Fibroblast of skin of right biceps (primary cell): ENCODE measurements at regions not wholly inside any gene's neighbourhood (a gene's known extent, or its start where the extent isn't known, plus 50 kb on each side); places are given as distances from the start of the nearest gene placed in this dataset.
"Not testable (repeated sequence)": the region's sequence is repeated elsewhere in the genome, so short reads cannot be mapped to it uniquely, and the experiment has no call there.

Experiments
- DNase-seq: peaks from one replicate; pipeline ENCODE4 v3.0.0-alpha.2; 2013

- no peak for DNase-seq
Observed at GRCh38 chr12:115380546-115381120, 696.7 kb upstream of the TBX3 start.

DNA sequence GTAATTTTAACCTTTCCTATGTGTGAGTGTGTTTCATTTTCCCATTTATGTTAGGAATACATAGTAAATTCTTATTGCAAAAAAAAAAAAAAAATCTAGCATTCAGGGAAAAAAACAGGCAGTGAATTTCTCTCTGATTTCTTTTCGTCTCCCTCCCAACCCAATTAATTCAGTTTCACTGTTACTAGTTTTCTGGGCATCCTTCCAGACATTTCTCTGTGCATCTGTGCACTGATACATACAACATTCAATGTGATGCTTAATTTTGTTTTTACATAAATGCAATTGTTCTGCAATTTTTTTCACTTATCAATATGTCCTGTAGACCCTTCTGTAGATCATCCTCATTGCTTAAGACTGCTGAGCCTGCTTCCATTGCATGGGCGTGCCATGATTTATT lies 694.3 kb upstream of the TBX3 start:
- no peak for DNase-seq

GRCh38 chr12:115377779-115378178 lies 693.8 kb upstream of the TBX3 start:
- no peak for DNase-seq

- no peak for DNase-seq
Observed at GRCh38 chr12:115377230-115377629, 693.3 kb upstream of the TBX3 start.

GRCh38 chr12:115375186-115375991 lies 691.4 kb upstream of the TBX3 start:
- peak; percentile 83 for DNase-seq

GRCh38 chr12:115374480-115375185 lies 690.7 kb upstream of the TBX3 start:
- DNase-seq: no peak

DNA sequence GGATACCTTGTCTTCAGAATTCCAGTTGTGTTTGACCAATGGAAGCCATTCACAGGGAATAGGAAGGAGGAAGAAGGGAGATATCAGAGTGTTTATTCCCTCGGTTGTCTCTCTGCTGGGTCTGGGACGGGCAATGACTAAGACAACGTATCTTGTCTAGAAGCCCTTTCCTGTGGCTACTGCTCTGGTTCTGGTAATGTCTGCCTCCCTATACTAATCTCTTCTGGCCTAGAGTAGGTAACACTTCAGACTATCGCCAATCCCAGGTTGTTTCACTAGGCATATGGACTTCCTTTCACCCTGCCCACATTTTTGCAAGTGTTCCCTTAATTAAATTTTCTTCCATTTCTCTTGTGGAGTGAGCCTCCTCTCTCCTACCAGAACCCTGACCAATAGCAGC lies 687.7 kb upstream of the TBX3 start:
- no peak for DNase-seq

DNA sequence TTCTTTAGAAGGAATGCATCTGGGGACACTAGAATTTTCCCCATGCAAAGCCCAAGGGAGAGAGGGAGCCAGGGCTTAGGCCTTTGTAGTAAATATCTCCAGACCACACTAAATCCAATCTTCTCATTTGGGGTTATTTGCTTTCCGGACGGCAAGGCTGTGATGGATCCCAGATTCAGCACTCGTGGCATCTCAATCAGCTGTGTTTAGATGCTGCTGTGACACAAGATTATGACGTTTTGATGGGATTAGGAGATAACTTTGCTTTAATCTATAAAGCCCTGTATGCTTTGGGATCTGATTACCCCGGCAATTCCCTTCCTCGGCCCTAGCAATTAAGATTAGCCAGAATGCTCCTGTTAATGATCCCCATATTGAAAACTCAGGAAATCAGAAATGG lies 686.7 kb upstream of the TBX3 start:
- no peak for DNase-seq

GRCh38 chr12:115370207-115370606 lies 686.2 kb upstream of the TBX3 start:
- no peak for DNase-seq

- DNase-seq: not testable (repeated sequence)
Observed at GRCh38 chr12:115366277-115366676, 682.3 kb upstream of the TBX3 start.

- DNase-seq: not testable (repeated sequence)
Observed at GRCh38 chr12:115365765-115366164, 681.8 kb upstream of the TBX3 start.

DNA sequence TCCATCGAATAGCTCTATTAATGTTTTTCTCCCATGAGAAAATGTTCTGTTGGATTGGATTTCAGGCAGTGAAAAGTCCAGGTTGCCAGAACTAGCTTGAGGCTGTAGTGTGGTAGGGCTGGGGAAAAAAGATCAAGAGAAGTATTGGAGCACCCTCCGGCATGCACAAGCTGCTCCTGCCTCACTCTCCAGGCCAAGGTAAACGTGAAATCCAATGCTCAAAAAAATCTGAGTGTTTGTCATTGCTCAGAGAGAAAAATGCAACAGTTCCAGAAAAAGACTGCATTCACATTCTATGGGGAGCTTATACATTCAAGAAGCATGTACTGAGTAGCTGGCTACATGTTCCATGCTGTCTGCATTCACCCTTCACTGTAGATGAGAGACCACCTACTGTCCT lies 680.9 kb upstream of the TBX3 start:
- no peak for DNase-seq

DNA sequence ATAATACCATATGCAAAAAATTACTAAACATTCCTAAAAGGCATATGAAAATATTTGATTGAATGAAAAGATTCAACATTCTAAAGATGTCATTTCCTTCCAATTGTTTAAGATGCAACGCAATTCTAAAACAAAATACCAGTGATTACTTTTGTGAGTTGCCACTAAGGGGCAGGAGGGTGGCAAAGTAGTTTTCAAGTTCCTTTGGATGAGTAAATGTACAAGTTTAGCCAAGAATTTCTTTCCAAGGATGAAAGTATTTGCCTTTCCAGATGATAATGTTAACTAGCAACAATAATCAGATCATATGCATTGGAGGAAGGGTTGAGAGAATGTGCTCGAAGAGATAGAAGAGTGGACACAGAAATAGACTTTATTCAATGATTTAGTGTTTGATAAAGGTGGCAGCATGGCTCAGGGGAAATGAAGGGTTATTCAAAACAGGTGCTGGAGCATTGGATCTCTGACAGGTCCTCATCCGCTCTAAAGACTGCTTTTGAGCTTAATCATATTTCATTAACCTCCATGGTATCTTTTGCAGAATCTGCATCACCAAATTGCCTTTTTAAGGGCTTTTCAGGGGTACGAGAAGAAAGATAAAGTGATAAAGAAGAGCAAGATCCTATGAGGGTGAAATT lies 678.5 kb upstream of the TBX3 start:
- peak; percentile 40 for DNase-seq

- DNase-seq: no peak
Observed at GRCh38 chr12:115357681-115358080, 673.7 kb upstream of the TBX3 start.

DNA sequence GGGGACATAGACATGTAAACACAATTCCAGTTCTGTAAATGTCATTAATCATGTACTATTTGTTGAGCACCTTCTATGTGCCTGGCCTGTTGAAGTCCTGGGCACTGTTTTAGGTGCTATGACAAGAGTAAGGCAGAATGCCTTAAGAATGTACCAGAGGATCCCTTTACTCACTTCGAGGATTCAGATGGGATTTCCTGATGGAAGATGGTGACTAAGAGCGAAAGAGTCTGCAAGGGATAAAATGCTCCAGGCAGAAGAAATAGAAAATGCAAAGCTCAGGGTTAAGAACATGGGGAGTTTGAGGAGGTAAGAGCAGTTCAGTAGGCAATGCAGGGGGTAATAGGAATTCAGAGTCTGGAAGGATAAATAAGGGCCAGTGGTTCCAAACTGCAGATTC lies 671.3 kb upstream of the TBX3 start:
- peak; percentile 53 for DNase-seq

DNA sequence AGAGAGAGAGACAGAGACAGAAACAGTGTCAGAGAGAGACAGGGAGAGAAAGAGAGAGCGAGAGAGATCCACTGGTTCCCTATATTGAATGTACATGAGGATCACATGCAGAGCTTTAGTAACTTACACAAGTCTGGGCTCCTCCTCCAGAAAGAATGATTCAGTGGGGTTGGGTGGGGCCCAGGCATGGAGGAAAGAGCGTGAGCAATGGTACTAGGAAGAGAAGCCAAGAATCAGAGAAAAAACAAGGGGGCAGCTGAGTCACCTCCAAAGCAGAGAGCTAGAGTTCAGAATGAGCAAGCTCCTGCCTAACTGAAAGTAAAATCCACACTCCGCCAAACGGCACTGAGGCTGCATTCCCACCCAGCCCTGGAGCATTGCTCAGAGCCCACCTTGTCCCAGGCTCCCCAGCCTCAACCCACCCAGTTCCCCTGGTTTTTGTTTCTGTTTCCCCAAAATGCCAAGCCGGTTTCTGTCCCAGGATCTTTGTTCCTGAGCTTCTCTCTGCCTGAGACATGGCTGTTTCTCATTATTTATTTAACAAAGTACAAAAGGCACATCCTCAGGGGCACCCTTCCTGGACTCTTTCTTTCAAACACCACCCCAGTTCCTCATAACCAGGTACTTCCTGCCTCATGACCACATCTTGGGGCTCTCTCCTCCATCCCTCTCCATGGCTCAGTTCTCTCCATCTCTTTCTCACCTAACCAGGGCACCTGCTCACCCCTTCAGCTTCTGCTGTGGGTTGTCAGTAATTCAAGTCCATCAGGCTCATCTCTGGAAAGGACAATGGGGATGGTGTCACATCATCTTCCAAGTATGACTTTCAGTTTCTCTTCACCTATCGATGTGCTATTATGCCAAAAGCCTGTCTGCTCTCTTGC lies 670.3 kb upstream of the TBX3 start:
- DNase-seq: peak; percentile 98

- DNase-seq: no peak
Observed at GRCh38 chr12:115353467-115353866, 669.5 kb upstream of the TBX3 start.

DNA sequence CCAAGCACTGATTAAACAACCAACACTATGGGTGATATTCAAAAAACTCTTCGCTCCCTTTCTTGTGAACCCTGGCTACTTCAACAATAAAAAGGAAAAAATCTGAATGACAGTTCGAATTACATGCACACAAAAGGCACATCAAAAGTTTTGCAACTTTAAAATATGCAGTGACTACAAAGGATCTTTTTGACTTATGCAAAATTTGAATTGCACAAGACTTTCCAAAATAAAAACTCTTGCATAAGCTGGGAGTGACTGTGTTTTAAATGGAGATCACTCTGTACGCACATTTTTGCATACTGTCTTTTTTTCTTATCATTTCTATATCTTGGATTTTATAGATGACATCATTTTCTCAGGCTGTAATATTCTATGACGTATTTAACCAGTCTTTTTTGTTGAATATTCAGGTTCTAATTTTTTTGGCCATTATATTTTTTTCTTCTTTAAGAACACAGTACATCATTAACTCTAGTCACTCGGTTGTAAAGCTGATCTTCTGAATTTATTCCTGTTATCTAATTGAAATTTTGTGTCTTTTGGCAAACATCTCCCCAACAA lies 667.6 kb upstream of the TBX3 start:
- DNase-seq: peak; percentile 54

DNA sequence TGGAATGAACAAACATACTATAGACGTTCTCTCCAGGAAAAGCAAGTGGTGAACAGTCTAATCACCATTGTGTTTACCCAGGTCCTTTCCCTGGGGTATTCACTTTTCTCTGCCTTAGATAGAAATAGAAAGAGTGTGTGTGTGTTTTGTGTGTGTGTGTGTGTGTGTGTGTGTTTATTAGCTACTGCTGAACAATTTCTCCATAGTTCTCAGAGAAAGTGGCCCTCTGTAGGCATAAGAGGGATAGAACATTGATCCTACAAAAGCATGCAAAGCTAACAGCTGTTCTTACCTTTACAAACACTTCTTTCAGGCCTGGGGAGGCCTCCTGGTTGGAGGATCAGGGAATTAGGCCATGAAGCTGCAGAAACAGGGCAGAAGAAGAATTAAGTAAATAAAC lies 665.7 kb upstream of the TBX3 start:
- no peak for DNase-seq

DNA sequence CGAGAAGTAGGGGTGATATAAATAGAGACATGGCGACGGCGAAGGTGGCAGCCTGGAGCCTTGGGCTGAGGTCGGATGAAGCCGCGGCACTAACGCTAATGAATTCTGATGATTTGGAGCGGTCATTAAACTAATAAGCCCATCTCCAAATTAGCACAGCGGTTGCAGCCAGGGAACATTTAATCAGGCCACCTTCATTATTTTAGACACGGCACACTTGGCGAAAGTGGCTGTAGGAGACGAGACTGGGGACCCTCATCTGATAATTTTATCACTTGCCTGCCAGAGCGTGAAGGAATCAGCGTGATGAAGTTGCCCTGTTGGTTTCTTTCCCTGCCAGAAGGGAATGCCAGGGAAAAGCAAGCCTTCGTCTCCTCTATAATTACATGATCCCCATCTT lies 664.3 kb upstream of the TBX3 start:
- no peak for DNase-seq

GRCh38 chr12:115343601-115344000 lies 659.6 kb upstream of the TBX3 start:
- no peak for DNase-seq

- no peak for DNase-seq
Observed at GRCh38 chr12:115343008-115343407, 659.0 kb upstream of the TBX3 start.
